AG04450 (cell line): ENCODE measurements at regions not wholly inside any gene's neighbourhood (a gene's known extent, or its start where the extent isn't known, plus 50 kb on each side); places are given as distances from the start of the nearest gene placed in this dataset.

Experiments
- CTCF ChIA-PET: fragments of 300-600, 350-600 bp; formaldehyde crosslinking; extraction: SDS; loops from one replicate; lab custom pipeline; 2022; ENCODE audit warnings: antibody characterized with exemption, inconsistent platforms; lab: Charles Lee
- POLR2A ChIA-PET: fragments of 350-600 bp; formaldehyde crosslinking; extraction: SDS; loops from one replicate; lab custom pipeline; 2021; ENCODE audit warnings: antibody characterized with exemption, inconsistent platforms; lab: Yijun Ruan, JAX
- DNase-seq: peaks from one replicate; pipeline ENCODE4 v3.0.0-alpha.2; 2011; ENCODE audit warnings: low read depth, low spot score
- H3K27ac ChIP-seq: one replicate; pipeline ENCODE4 v1.5.1; 2012; ENCODE audit warnings: low read depth, low read length, control low read depth
- H3K27me3 ChIP-seq: one replicate; pipeline ENCODE4 v1.6.0; 2012; ENCODE audit warnings: low read length; ENCODE audit not compliant: control insufficient read depth, insufficient read depth
- H3K4me3 ChIP-seq: 2 replicates; pipeline ENCODE4 v1.5.1; 2011; ENCODE audit warnings: mild to moderate bottlenecking, low read depth, low read length, control low read depth
- H3K9me3 ChIP-seq: 2 replicates; pipeline ENCODE4 v1.5.1; 2012; ENCODE audit warnings: low read length; ENCODE audit not compliant: control insufficient read depth, insufficient read depth
- TF ChIP-seq, protein P1 (sequence below): IDR thresholded peaks from 2 replicates; pipeline ENCODE4 v1.5.1; 2011; ENCODE audit warnings: low read depth, low read length, control low read depth, inconsistent platforms

DNA sequence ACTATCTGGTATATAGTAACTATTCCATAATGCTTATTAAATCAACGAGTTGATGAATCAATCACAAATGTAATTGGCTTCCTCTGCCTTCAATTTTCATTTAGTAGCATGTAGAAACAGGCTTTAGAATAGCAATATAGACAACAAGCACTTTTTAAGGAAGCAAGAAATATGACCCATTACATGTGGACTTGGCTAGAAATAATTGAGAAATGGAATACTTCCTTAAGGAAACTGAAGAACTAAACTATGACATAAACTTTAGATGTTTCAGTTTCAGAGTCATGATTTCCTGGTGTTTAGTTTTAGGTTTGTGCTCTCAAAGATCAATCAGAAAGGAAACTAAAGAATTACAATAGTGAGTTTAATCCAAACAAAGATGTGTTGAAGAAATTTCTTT is 443.8 kb downstream of the MBD2 start:
- Histone ChIP-seq H3K27ac (no peak overlapping the region), H3K4me3 (no peak overlapping the region), H3K27me3 (no peaks in the 10 kb centered on the region), H3K9me3 (peaks cover 2% of the 10 kb centered on the region; the same call in 1 of the 2 replicates)
- TF ChIP-seq, protein P1, sequence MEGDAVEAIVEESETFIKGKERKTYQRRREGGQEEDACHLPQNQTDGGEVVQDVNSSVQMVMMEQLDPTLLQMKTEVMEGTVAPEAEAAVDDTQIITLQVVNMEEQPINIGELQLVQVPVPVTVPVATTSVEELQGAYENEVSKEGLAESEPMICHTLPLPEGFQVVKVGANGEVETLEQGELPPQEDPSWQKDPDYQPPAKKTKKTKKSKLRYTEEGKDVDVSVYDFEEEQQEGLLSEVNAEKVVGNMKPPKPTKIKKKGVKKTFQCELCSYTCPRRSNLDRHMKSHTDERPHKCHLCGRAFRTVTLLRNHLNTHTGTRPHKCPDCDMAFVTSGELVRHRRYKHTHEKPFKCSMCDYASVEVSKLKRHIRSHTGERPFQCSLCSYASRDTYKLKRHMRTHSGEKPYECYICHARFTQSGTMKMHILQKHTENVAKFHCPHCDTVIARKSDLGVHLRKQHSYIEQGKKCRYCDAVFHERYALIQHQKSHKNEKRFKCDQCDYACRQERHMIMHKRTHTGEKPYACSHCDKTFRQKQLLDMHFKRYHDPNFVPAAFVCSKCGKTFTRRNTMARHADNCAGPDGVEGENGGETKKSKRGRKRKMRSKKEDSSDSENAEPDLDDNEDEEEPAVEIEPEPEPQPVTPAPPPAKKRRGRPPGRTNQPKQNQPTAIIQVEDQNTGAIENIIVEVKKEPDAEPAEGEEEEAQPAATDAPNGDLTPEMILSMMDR = no peak
- POLR2A ChIA-PET = no interaction called here
- CTCF ChIA-PET = no interaction called here
- DNase-seq = no peak

DNA sequence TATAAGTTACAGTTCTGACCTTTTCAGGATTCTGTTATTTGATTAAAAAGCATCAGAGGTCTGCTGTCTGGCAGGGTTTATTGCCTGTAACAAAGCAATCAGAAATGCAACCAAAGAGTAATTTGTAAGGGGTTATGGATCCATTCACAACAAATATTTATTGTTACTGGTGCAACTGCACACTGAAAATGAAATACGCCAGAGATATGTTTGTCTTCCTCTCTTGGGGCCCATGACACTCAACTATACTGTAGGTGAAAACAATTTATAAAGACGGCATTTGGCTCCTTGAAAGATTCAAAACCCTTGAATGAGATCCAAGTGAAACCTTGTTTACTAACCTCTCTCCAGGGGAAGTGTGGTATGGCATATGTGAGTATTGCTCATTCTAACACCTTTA is 452.2 kb downstream of the MBD2 start:
- DNase-seq = no peak
- no peaks in the 10 kb centered on the region for H3K27me3 ChIP-seq
- ChIA-PET POLR2A (no interaction called here), CTCF (no interaction called here)
- no peaks in the 10 kb centered on the region for H3K9me3 ChIP-seq
- H3K27ac ChIP-seq = no peak overlapping the region
- H3K4me3 ChIP-seq = no peak overlapping the region
- TF ChIP-seq, protein P1 = no peak

DNA sequence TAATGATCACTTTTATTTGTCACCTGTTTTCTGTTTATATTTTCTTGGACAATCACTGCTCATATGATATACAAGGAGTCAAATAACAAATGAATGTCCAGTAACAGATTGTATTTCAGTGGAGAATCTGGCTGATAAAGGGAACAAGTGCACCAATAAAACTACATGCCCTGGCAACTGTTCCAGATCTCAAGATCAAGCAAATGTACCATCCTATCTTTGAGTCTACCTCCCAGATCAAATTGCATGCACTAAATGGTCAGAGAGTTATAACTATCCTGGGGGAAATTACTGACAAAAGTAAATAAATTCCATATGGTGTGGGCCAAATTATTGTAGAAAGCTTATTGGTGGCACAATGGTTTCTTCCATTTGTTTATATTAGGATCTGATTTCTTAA is 452.8 kb downstream of the MBD2 start:
- POLR2A ChIA-PET = no interaction called here

DNA sequence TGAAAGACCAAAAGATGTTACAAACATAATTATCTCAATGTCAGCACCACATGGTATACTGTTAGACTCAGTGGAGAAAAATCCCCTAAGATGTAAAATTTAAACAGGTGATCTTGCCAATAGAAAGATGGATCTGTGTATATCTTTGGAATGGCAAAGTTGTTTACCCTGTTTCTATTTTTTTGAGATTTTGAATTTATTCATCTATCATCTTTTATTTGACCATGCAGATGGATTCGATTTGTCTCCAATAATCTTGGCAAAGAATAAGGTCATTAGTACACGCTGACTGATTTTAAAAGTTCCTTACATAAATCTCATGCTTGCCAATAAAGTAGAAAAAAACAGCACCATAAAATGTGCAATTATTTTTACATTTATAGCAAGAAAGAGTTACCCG is 459.3 kb downstream of the MBD2 start:
- TF ChIP-seq, protein P1 = no peak
- Histone ChIP-seq H3K27ac (no peak overlapping the region), H3K27me3 (no peaks in the 10 kb centered on the region), H3K4me3 (no peak overlapping the region), H3K9me3 (no peaks in the 10 kb centered on the region; the same call in 1 of the 2 replicates)
- CTCF ChIA-PET = no interaction called here
- DNase-seq = no peak
- POLR2A ChIA-PET = no interaction called here

More for the DNA sequence above, 452.8 kb downstream of the MBD2 start:
- TF ChIP-seq, protein P1 = no peak
- no peak for DNase-seq
- Histone ChIP-seq H3K9me3 (no peaks in the 10 kb centered on the region), H3K27ac (no peak overlapping the region), H3K27me3 (no peaks in the 10 kb centered on the region), H3K4me3 (no peak overlapping the region)
- CTCF ChIA-PET = no interaction called here

DNA sequence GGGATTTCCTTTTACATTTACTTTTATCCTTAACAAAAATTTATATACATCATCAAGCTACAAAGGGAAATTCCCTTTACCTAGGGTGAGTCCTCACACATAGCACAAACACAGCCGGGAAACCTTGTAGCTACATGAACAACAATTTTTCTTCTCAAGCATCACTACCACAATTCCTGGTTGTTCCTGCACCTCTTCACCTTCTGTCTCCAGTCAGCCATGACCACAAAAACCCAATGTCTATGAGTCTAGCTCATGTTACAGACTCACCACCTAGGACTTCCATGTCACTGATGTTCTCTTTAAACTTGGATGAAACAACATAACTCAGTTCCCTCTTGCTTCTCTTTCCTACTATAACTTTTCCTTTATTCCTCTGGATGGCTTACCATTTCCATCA is 460.4 kb downstream of the MBD2 start:
- Histone ChIP-seq H3K27me3 (no peaks in the 10 kb centered on the region), H3K4me3 (no peak overlapping the region), H3K27ac (no peak overlapping the region), H3K9me3 (no peaks in the 10 kb centered on the region; the same call in 1 of the 2 replicates)
- DNase-seq = no peak
- TF ChIP-seq, protein P1 = no peak
- POLR2A ChIA-PET = no interaction called here
- CTCF ChIA-PET = no interaction called here
